SK-N-MC (cell line): ENCODE measurements at regions not wholly inside any gene's neighbourhood (a gene's known extent, or its start where the extent isn't known, plus 50 kb on each side); places are given as distances from the start of the nearest gene placed in this dataset.

Experiments used
- DNase-seq: peaks from one replicate; pipeline ENCODE4 v3.0.0-alpha.2; 2011; ENCODE audit warnings: low read depth, low spot score
- H3K27ac ChIP-seq: fragments of 200-600 bp; sonication (generic); 2 replicates; pipeline ENCODE4 v1.5.1; 2016; ENCODE audit warnings: mixed run types
- H3K36me3 ChIP-seq: fragments of 200-600 bp; sonication (generic); 2 replicates; pipeline ENCODE4 v1.6.1; 2017; ENCODE audit warnings: antibody characterized with exemption, low read length, mixed read lengths; ENCODE audit not compliant: insufficient read depth
- H3K4me3 ChIP-seq: fragments of 200-600 bp; sonication (generic); 2 replicates; pipeline ENCODE4 v1.5.1; 2016
- H3K9ac ChIP-seq: fragments of 200-600 bp; sonication (generic); 2 replicates; pipeline ENCODE4 v1.8.0; 2017; ENCODE audit warnings: mixed run types, mixed read lengths; ENCODE audit not compliant: insufficient read length
- H3K9me3 ChIP-seq: fragments of 200-600 bp; sonication (generic); 2 replicates; pipeline ENCODE4 v1.6.1; 2017; ENCODE audit warnings: low read depth, mild to moderate bottlenecking, antibody characterized with exemption, low read length, moderate library complexity, mixed read lengths
- EZH2 ChIP-seq: fragments of 200-600 bp; sonication (generic); IDR thresholded peaks from one replicate; pipeline ENCODE4 v1.6.1; 2017; ENCODE audit warnings: antibody characterized with exemption
- FOXP2 ChIP-seq: optimal IDR thresholded peaks from 2 replicates; pipeline ENCODE3; 2011; ENCODE audit warnings: mild to moderate bottlenecking, moderate library complexity; ENCODE audit not compliant: insufficient read depth; ENCODE audit errors: extremely low read length, control extremely low read depth
- POLR2AphosphoS5 ChIP-seq: IDR thresholded peaks from 2 replicates; pipeline ENCODE4 v1.6.1; 2012; ENCODE audit warnings: mild to moderate bottlenecking, low read depth, low read length, borderline replicate concordance

DNA sequence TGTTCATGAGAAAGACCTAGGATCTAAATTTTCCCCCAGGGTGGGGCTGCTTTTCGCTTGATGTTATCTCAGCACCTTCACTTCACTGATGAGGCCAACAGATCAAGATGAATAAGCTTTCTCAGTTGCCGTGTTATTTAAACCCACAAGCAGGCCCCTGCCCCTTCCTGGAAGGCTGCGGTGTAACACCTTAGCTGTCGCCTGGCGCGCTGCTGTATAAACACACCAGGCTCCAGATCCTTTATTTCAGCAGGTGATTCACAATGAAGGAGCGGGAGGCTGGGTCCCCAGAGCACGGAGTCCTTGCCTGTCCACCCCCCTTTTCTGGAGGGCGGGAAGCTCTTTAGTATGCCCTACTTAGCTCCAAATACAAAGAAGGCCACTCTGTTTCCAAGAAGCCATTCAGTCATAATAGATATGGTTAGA is 515.4 kb downstream of the FUT8 start:
- H3K36me3 ChIP-seq, result no peaks in the 10 kb centered on the region
- H3K27ac ChIP-seq, result no peak overlapping the region
- no peaks in the 10 kb centered on the region for H3K9me3 ChIP-seq
- no peak overlapping the region for H3K9ac ChIP-seq
- TF ChIP-seq FOXP2 (no peak), POLR2AphosphoS5 (no peak), EZH2 (no peak)
- H3K4me3 ChIP-seq, result no peak overlapping the region
- DNase-seq, result no peak

DNA sequence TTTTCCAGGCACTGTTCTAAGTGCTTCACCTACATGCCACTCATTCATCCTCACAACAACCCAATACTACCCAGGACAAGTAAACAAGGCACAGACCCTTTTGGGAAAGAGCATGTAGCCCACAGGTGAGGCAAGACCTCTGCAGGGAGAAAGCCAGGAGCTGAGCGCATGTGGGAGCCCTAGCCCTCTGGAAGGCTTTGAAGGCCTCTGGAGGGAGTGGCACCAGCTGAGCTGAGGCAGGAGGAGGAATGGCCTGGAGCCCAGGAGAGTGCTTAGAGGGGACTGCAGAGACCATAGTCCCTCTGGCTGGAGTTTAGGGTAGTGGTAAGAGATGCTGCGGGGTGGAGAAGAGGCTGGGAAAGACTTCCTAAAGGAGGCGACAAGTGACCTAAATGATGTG is 516.5 kb downstream of the FUT8 start:
- Histone ChIP-seq H3K9me3 (no peaks in the 10 kb centered on the region), H3K27ac (no peak overlapping the region), H3K4me3 (no peak overlapping the region), H3K36me3 (no peaks in the 10 kb centered on the region), H3K9ac (no peak overlapping the region)
- no peak for DNase-seq
- TF ChIP-seq EZH2, result no peak
- TF ChIP-seq FOXP2, result no peak
- no peak for TF ChIP-seq POLR2AphosphoS5

DNA sequence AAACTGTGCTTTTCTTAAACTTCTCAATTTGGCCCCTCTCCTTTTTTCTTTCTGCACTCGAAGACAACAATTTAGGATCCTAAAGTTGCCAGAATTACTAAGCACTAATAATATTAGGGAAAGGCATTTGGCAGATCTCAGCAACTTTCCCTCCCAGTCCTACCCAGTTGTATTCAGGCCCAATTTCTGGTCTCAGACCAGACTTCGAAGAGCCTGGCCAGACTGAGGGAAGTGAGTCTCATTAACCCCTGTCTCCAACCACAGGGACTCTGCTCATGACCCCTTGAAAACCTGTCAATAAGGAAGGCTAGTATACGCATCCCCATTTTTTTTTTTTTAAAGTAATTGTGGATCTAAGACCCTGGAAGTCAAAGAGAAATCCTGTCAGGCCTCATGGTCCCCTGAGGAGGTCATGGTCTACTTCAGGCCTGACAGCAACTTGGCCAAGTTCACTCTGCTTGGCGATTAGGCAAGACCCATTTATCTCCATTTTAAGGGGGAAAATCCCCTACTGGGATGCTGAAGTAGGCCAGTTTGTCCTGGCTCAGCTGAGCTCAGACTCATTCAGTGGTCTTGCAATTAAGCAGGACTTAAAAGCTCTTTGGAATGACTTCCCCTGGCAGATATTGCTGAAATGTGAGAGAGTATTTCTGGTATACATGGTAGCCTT is 521.0 kb downstream of the FUT8 start:
- Histone ChIP-seq H3K27ac (no peak overlapping the region), H3K9me3 (no peaks in the 10 kb centered on the region), H3K4me3 (no peak overlapping the region), H3K9ac (no peak overlapping the region), H3K36me3 (no peaks in the 10 kb centered on the region)
- no peak for DNase-seq
- TF ChIP-seq POLR2AphosphoS5 (no peak), EZH2 (no peak)

DNA sequence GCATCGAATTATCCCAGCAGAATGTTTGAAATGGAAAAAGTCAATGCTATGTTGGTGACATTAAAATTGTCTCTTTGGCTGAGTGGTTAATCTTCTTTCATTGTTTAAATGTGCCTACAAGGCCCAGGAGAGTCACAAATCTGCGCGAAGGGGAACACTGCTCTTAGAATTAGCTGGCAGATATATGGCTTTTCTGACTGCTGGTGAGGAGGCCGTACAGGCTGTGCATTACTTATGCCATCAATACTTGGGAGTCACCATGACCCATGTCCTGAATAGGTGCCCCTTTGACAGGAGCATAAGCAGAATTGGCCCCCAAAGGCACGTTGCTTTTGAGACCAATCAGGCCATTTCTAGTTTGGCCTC is 521.5 kb downstream of the FUT8 start:
- no peak overlapping the region for H3K4me3 ChIP-seq
- DNase-seq, result no peak
- H3K36me3 ChIP-seq, result no peaks in the 10 kb centered on the region
- no peak overlapping the region for H3K27ac ChIP-seq
- no peak for TF ChIP-seq FOXP2
- TF ChIP-seq POLR2AphosphoS5, result no peak
- TF ChIP-seq EZH2, result no peak
- no peaks in the 10 kb centered on the region for H3K9me3 ChIP-seq
- H3K9ac ChIP-seq, result no peak overlapping the region

DNA sequence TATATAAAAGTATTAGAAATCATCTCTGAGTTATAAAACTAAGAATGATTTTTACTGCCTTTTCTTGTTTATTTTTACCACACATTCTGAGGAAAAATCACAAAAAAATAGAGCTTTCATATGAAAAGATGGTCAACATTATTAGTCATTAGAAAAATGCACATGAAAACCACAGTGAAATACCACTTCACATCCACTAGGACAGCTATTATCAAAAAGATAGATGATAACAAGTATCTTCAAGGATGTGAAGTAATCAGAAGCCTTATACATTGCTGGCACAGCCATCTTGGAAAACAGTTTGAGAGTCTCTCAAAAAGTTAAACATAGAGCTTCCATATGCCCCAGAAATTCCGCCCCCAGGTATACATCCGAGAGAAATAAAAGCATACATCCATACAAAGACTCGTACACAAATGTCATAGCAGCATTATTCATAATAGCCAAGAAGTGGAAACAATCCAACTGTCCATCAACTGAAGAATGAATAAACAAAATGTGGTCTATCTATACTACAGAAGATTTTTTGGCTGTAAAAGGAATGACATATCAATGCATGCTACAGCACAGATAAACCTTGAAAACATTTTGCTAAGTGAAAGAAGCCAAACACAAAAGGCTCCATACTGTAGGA is 523.9 kb downstream of the FUT8 start:
- Histone ChIP-seq H3K27ac (no peak overlapping the region), H3K9ac (no peak overlapping the region), H3K4me3 (no peak overlapping the region), H3K9me3 (no peaks in the 10 kb centered on the region), H3K36me3 (no peaks in the 10 kb centered on the region)
- DNase-seq, result no peak
- TF ChIP-seq POLR2AphosphoS5 (no peak), FOXP2 (no peak), EZH2 (no peak)

DNA sequence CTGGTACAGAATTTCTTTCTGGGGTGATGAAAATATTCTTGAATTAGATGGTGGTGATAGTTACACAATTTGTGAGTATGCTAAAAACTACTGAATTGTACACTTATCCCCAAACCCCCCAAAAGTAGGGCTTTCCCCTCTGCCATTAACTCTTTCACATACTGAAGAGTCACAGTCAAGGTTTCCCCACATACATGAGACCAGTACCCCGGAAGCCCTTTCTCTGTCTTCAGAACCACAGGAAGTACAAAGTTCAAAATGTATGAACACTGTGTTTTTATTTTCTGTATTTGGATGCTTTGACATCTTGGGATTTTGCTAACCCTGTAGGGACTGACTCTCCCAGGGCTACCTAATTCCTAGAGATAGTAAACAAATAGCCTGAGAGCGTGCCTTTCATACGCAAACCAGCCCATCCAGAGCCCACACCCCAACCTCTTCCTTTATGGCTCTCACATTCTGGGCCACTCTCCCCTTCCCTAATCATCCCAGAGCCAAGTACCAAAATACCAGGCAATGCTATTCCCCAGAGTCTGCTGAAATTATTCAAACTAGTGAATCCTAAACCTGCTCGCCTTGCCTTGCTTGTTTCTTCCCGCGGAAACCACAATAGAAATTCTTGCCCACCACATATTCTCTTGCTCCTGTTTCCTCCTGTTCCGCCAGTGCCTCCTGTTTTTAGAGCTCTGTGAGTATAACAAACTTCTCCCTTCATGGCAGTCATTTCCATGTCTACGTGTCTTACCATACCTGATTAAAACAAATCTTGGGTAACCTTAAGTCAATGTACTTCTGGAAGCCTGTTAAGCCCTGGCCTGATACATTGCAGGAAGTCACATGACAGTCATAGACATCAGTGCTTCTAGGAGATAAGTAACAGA is 524.8 kb downstream of the FUT8 start:
- DNase-seq, result no peak
- Histone ChIP-seq H3K9ac (no peak overlapping the region), H3K36me3 (no peaks in the 10 kb centered on the region), H3K9me3 (no peaks in the 10 kb centered on the region), H3K27ac (no peak overlapping the region), H3K4me3 (no peak overlapping the region)
- TF ChIP-seq POLR2AphosphoS5, result no peak
- no peak for TF ChIP-seq FOXP2
- no peak for TF ChIP-seq EZH2

DNA sequence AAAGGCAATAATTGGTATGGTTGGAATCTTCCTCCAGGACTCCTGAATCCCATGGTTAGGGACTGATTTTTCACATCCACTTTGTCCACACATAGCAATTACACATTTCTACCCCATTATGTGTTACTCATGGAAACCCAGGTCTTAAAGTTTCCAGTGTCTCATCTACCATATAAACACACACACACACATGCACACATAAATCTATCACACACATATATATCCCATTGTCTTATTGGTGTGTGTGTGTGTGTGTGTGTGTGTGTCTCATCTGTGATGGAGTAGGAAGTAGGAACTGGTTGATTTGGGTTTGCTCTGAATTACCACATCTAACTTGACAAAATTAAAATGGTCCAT is 525.4 kb downstream of the FUT8 start:
- no peaks in the 10 kb centered on the region for H3K9me3 ChIP-seq
- H3K9ac ChIP-seq, result no peak overlapping the region
- no peak overlapping the region for H3K4me3 ChIP-seq
- no peak for TF ChIP-seq FOXP2
- no peak for TF ChIP-seq POLR2AphosphoS5
- TF ChIP-seq EZH2, result no peak
- DNase-seq, result no peak
- H3K27ac ChIP-seq, result no peak overlapping the region
- H3K36me3 ChIP-seq, result no peaks in the 10 kb centered on the region

DNA sequence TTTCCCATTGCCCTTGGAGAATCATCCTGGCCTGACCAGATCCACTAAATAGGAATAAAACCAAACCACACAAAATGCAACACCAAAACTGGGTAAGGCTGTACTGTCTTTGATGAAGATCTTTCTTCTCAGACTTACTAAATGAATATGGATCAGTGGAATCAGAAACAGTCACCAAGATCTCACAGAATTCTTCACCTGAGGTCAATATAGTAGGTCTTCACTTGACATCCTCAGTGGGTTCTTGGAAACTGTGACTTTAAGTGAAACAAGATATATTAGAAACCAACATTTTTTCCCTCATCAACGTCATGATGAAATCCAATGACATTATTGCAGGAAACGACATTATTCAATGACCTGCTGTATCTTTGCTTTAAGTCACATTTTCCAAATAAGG is 526.2 kb downstream of the FUT8 start:
- no peak overlapping the region for H3K9ac ChIP-seq
- no peak for TF ChIP-seq POLR2AphosphoS5
- TF ChIP-seq FOXP2, result no peak
- TF ChIP-seq EZH2, result no peak
- no peaks in the 10 kb centered on the region for H3K9me3 ChIP-seq
- H3K27ac ChIP-seq, result no peak overlapping the region
- H3K4me3 ChIP-seq, result no peak overlapping the region
- DNase-seq, result no peak
- no peaks in the 10 kb centered on the region for H3K36me3 ChIP-seq
